Activated T-helper 17 cell treated with anti-CD3 and anti-CD28 coated beads, Interleukin-2, amount 50 U/mL, for 72 hours (primary cell): ENCODE measurements at regions not wholly inside any gene's neighbourhood (a gene's known extent, or its start where the extent isn't known, plus 50 kb on each side); places are given as distances from the start of the nearest gene placed in this dataset.
"Not testable (repeated sequence)": the region's sequence is repeated elsewhere in the genome, so short reads cannot be mapped to it uniquely, and the experiment has no call there.

Experiments
- ATAC-seq: fragments of 150-1000 bp; cut with Tn5 transposase; replicated peaks from 2 replicates; pipeline ENCODE4 v1.10.0; 2021; ENCODE audit warnings: mild to moderate bottlenecking, moderate library complexity
- H3K27ac Mint-ChIP-seq: one replicate; pipeline ENCODE4 v1.8.0; 2022; ENCODE audit warnings: mixed read lengths
- H3K27me3 Mint-ChIP-seq: one replicate; pipeline ENCODE4 v1.8.0; 2022; ENCODE audit warnings: mixed read lengths
- H3K36me3 Mint-ChIP-seq: one replicate; pipeline ENCODE4 v1.8.0; 2022; ENCODE audit warnings: low read depth, mild to moderate bottlenecking, mixed read lengths
- H3K4me1 Mint-ChIP-seq: one replicate; pipeline ENCODE4 v1.8.0; 2022; ENCODE audit warnings: mixed read lengths
- H3K4me3 Mint-ChIP-seq: one replicate; pipeline ENCODE4 v1.8.0; 2022; ENCODE audit warnings: mild to moderate bottlenecking, mixed read lengths
- H3K9me3 Mint-ChIP-seq: one replicate; pipeline ENCODE4 v1.8.0; 2022; ENCODE audit warnings: mixed read lengths

DNA sequence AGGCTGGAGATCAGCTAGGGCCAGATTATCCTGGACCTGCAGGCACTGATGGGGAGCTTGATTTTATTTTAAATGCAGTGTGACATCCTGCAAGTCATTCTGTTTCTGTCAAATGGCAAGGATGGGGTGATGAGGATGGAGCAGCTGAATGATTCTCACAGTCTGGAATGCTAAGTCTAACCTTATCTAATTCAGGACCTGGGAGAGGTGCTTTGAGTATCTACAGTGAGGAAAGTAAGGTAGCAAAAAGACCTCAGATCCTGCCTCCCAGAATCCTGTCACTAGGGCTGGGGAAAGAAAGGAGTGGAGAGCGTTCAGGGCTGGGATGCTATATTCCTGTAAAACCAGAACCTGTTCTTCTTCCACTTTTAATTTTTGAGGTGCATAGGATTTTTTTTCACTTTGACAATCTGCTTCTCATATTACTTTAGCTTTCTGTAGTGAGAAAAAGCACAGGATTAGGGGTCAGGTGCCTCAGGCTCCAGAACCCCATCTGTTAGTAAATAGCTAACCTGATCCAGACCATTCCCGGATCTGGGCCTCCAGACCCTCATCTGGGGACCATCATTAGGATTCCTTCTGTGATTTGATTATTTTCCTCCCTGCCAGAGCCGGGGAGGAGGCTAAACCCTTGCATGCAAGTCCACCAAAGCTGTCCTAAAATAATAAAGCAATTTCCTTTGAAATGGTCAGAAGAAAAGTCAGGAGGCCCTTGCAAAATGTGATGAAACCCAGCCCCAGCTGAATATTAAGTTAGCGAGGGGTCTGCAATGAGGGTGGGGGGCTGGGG lies 54.7 kb downstream of the ASCL1 start:
- H3K4me1 Mint-ChIP-seq = no peaks in the 10 kb centered on the region
- H3K36me3 Mint-ChIP-seq = no peaks in the 10 kb centered on the region
- peaks cover 11% of the 10 kb centered on the region for H3K27me3 Mint-ChIP-seq
- no peak overlapping the region for H3K27ac Mint-ChIP-seq
- ATAC-seq = no peak
- H3K9me3 Mint-ChIP-seq = peaks cover 4% of the 10 kb centered on the region
- H3K4me3 Mint-ChIP-seq = no peak overlapping the region

- no peak overlapping the region for H3K27ac Mint-ChIP-seq
- H3K27me3 Mint-ChIP-seq = peaks cover 8% of the 10 kb centered on the region
- no peaks in the 10 kb centered on the region for H3K36me3 Mint-ChIP-seq
- no peak for ATAC-seq
- H3K4me1 Mint-ChIP-seq = no peaks in the 10 kb centered on the region
- H3K4me3 Mint-ChIP-seq = no peak overlapping the region
- peaks cover 4% of the 10 kb centered on the region for H3K9me3 Mint-ChIP-seq
Measured at GRCh38 chr12:103012884-103013283, 55.4 kb downstream of the ASCL1 start.

DNA sequence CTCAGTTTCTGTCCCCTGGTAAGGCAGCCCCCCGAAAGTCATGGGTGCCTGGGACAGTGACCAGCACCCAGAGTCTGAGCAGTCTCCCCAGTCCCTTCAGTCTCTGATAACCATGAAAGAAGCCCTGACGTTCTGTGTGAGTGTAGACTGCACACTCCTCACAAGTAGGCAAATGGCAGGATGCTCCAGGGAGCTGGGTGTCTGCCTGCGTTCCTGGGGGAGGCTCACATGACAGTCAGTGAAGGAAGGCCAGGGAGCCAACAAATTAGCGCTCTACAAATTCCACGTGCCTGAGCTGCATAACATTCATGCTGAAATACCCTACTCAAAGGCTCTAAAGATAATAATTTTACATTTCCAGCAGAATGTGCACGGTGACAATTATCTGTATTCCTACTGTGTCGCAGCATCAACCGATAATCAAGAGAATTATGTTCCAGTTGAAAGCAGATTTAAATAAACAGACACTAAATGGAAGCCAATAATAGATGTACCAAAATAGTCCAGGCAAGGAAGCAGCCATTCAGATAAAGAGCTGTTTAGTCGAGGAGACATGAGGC lies 56.3 kb downstream of the ASCL1 start:
- ATAC-seq = no peak
- H3K9me3 Mint-ChIP-seq = no peaks in the 10 kb centered on the region
- peaks cover 4% of the 10 kb centered on the region for H3K27me3 Mint-ChIP-seq
- H3K27ac Mint-ChIP-seq = no peak overlapping the region
- H3K36me3 Mint-ChIP-seq = no peaks in the 10 kb centered on the region
- no peaks in the 10 kb centered on the region for H3K4me1 Mint-ChIP-seq
- H3K4me3 Mint-ChIP-seq = no peak overlapping the region

- peaks cover 3% of the 10 kb centered on the region for H3K27me3 Mint-ChIP-seq
- no peaks in the 10 kb centered on the region for H3K36me3 Mint-ChIP-seq
- ATAC-seq = no peak
- no peaks in the 10 kb centered on the region for H3K9me3 Mint-ChIP-seq
- H3K4me1 Mint-ChIP-seq = no peaks in the 10 kb centered on the region
- H3K27ac Mint-ChIP-seq = no peak overlapping the region
- H3K4me3 Mint-ChIP-seq = no peak overlapping the region
Measured at GRCh38 chr12:103016381-103016780, 58.9 kb downstream of the ASCL1 start.

DNA sequence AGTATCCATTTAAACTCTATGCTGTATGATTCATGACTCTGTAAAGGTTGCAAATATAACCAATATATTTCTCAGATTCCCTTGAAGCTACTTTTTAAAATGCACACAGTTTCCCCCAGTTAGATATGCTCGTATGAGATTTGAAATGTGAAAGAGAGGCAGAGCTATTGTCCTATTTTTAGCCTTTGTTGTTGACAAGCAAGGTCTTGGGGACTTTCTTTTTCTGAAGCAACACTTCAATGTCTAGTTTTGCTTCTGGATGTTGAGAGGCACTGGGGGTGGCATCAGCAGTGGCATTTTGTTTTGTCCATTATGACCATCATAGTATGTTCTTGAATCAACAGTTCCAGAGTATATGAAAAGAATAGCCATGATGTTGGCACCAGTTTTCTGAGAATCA lies 63.4 kb downstream of the ASCL1 start:
- H3K4me3 Mint-ChIP-seq = no peak overlapping the region
- no peak for ATAC-seq

DNA sequence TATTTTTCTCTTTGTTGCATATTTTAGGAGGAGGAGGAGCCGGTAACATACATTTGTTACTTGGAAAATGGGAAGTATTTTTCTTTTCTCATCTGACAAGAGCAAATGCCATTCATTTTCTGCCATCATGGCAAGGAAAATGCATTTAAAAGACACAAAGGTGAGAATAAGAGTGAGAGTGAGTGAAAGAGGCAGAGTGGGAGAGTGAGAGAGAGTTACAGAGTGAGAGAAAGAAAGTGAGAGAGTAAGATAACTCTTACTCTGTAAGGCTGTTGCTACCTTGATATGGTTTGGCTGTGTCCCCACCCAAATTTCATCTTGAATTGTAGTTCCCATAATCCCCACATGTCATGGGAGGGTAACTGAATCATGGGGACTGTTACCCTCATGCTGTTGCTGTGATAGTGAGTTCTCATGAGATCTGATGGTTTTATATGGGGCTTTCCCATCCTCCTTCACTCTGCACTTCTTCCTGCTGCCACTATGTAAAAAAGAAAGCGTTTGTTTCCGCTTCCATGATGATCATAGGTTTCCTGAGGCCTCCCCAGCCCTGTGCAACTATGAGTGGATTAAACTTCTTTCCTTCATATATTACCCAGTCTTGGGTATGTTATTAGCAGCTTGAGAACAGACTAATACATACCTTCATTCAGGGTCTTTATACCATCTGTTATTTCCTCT lies 64.2 kb downstream of the ASCL1 start:
- Mint-ChIP-seq H3K27me3 (peaks cover 7% of the 10 kb centered on the region), H3K27ac (no peak overlapping the region), H3K4me3 (no peak overlapping the region), H3K9me3 (peaks cover 9% of the 10 kb centered on the region), H3K36me3 (no peaks in the 10 kb centered on the region), H3K4me1 (no peaks in the 10 kb centered on the region)
- ATAC-seq = no peak

More for the DNA sequence above, 63.4 kb downstream of the ASCL1 start:
- peaks cover 7% of the 10 kb centered on the region for H3K27me3 Mint-ChIP-seq
- no peak overlapping the region for H3K27ac Mint-ChIP-seq
- no peaks in the 10 kb centered on the region for H3K4me1 Mint-ChIP-seq
- H3K9me3 Mint-ChIP-seq = peaks cover 9% of the 10 kb centered on the region
- no peaks in the 10 kb centered on the region for H3K36me3 Mint-ChIP-seq

- Mint-ChIP-seq H3K4me3 (no peak overlapping the region), H3K4me1 (no peaks in the 10 kb centered on the region), H3K36me3 (no peaks in the 10 kb centered on the region), H3K27me3 (peaks cover 7% of the 10 kb centered on the region), H3K27ac (no peak overlapping the region), H3K9me3 (peaks cover 9% of the 10 kb centered on the region)
- no peak for ATAC-seq
Measured at GRCh38 chr12:103024650-103025049, 67.2 kb downstream of the ASCL1 start.

GRCh38 chr12:103026643-103027042 lies 69.2 kb downstream of the ASCL1 start:
- not testable (repeated sequence) for ATAC-seq, H3K27ac Mint-ChIP-seq, H3K36me3 Mint-ChIP-seq, H3K27me3 Mint-ChIP-seq, H3K4me3 Mint-ChIP-seq, H3K4me1 Mint-ChIP-seq
- peaks cover 10% of the 10 kb centered on the region for H3K9me3 Mint-ChIP-seq

DNA sequence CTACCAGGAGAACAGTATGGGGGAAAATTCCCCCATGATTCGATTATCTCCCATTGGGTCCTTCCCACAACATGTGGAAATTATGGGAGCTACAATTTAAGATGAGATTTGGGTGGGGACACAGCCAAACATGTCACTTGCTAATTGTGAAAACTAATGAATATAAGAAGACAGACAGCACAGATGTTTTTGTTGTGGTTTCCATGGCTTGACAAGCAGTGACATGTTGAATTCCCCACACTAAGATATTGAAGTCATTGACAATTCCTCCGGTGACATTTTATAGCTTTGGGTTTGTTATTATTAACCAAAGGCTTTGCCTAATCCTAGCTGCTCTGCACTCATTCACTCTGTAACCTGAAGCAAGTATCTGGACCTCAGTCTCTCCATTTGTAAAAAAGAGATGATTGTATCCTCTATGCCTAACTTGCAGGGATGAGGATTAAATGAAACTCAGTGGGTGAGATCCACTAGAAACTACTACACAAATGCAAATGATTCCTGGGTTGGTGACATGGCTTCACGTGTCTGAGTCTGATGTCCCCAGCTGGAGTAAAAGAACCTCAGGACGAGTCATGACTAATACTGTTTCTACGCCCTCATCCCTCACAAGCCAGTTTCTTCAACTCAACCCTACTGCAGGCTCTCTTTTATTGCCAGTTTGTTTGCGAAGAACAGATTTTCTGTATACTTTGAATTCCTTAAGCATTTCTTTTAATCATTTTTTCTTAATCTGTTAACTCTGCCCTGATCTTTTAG lies 71.6 kb downstream of the ASCL1 start:
- Mint-ChIP-seq H3K36me3 (no peaks in the 10 kb centered on the region), H3K27ac (no peak overlapping the region), H3K9me3 (peaks cover 9% of the 10 kb centered on the region), H3K27me3 (no peaks in the 10 kb centered on the region), H3K4me1 (no peaks in the 10 kb centered on the region), H3K4me3 (no peak overlapping the region)
- ATAC-seq = no peak

DNA sequence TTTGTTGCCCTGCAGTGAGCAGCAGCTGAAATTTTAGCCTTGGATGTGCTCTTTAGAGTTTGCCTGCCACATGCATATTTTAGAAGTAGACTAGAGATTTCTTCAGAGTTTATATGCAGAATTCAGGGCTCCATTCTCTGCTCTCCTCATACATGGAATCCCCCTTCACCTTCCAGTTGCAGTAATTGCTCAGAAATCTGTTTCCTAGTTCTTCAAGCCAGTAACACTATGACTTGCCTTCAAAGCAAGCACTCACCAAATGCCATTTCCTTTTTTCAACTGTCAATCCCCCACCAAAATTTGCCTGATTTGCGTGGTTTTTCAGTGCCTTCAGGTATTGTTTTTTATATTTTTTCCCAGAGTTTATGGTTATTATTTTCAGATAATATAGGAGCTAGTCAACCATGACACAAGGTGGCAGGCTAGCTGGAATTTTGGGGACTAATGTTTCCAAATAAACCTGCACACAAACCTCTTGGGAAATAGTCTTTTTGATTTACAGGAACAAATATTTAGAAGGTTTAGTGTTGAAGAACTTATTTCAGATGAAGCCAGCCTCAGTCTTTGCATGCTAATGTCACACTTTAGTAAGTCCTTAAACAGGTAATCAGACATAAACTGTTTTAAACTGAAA lies 79.2 kb downstream of the ASCL1 start:
- H3K4me3 Mint-ChIP-seq = no peak overlapping the region
- H3K27me3 Mint-ChIP-seq = peaks cover 9% of the 10 kb centered on the region
- no peaks in the 10 kb centered on the region for H3K4me1 Mint-ChIP-seq
- ATAC-seq = no peak
- peaks cover 15% of the 10 kb centered on the region for H3K9me3 Mint-ChIP-seq
- no peaks in the 10 kb centered on the region for H3K36me3 Mint-ChIP-seq
- no peak overlapping the region for H3K27ac Mint-ChIP-seq

DNA sequence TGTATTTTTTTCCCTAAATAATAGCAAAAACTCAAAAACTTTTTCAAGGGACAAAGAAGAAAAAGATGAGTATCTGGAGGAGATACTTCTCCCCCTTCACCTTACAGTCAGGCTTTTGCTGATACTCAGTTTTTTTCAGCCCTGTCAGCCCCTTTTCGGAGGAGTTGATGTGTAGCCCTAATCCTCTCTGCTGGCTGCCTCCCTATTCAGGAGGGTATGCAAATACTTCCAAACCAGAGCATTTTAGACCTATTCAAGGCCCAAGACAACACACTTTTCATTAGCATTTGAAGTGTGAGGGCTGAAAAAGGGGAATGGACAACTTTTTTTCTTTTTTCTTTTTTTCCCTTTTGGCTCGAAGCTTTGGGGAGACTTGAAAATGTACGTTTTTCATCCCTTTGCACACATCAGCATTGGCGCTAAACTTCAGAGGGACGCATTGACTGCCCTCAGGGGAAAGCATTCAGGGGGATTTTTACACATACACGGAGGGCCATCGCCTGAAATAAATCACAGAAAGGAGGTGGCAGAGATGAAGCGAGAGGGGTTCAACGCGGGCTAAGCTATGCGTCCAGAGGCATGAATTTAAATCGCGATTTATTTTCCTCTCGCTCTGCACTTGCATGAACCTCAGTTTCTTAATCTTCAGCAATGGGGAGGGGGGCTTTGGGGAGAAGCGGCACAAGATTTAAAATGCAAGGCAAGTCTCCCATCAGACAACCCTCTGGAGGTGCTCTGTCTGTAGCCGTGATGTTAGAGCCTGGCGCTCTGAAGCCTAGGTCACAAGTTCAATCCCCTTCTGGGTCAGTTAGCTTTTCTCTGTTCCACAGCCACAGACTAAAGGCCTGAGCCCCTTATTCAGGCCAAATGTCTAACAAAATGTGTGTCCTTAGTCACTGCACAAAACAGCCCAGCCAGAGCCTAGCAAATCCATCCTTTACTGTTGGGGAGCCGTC lies 86.3 kb downstream of the ASCL1 start:
- Mint-ChIP-seq H3K4me1 (no peaks in the 10 kb centered on the region), H3K4me3 (no peak overlapping the region), H3K27me3 (peaks cover 14% of the 10 kb centered on the region), H3K27ac (no peak overlapping the region), H3K9me3 (peaks cover 8% of the 10 kb centered on the region), H3K36me3 (no peaks in the 10 kb centered on the region)
- ATAC-seq = no peak

DNA sequence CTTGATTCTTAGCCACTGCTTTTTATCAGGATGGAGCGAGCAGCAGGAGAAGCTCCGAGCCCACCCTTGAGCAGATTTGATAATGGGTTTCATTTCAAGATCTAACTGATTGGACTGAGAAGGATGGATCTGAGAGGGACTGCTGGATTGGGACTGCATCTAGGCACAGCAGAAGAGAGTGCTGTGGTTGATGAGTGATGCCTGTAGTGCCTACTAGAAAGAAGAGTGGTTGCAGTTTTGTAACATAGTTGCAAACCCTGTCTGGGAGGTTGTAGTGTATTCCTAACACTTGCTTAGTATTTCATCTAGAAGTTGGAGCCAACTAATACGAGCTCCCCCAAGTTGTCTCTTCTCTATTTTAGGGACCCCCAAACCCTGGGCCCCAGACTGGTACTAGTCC lies 88.7 kb downstream of the ASCL1 start:
- H3K36me3 Mint-ChIP-seq = no peaks in the 10 kb centered on the region
- no peak for ATAC-seq
- H3K27ac Mint-ChIP-seq = no peak overlapping the region
- no peak overlapping the region for H3K4me3 Mint-ChIP-seq
- H3K9me3 Mint-ChIP-seq = peaks cover 5% of the 10 kb centered on the region
- peaks cover 5% of the 10 kb centered on the region for H3K27me3 Mint-ChIP-seq
- H3K4me1 Mint-ChIP-seq = no peaks in the 10 kb centered on the region

DNA sequence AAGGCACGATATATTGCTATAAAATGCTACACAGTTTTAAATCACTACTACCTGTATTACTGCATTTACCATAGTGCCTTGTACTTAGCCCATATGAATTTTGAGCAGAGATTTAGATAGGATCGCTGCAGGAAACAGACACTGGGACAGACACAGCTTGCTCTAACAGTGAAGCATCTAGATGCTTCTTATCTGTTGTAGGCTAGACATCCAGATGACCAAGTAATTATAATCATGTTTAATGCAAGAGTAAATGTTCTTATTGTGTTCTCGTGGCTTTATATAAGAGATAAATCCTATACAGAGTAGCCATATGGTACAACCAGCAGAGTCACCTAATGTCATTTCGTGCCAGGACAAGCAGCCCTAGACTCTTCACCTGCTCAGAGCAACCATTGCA lies 92.8 kb downstream of the ASCL1 start:
- no peak overlapping the region for H3K4me3 Mint-ChIP-seq
- no peak for ATAC-seq
- H3K9me3 Mint-ChIP-seq = peaks cover 5% of the 10 kb centered on the region
- H3K27me3 Mint-ChIP-seq = no peaks in the 10 kb centered on the region
- H3K4me1 Mint-ChIP-seq = no peaks in the 10 kb centered on the region
- H3K27ac Mint-ChIP-seq = no peak overlapping the region
- no peaks in the 10 kb centered on the region for H3K36me3 Mint-ChIP-seq
